ENCODE measurements at regions not wholly inside any gene's neighbourhood (a gene's known extent, or its start where the extent isn't known, plus 50 kb on each side); places are given as distances from the start of the nearest gene placed in this dataset.

GRCh38 chr2:16287831-16288230 is 347.5 kb downstream of the MYCN start:
- Histone ChIP-seq H3K4me2 (ENCODE audit: low read depth, low read length) (no peak overlapping the region), H3K18ac (ENCODE audit: low read depth, low read length) (no peak overlapping the region), H3K4me3 (ENCODE audit: insufficient read depth, low read depth, low read length) (no peak overlapping the region), H2AFZ (replicated peaks; ENCODE audit: low read length, poor library complexity) (no peak overlapping the region), H3K79me1 (ENCODE audit: low read depth in 1 of 2, low read length in 2 of 2) (no peaks in the 10 kb centered on the region), H2BK5ac (ENCODE audit: low read depth, low read length, poor library complexity, severe bottlenecking) (no peak overlapping the region), H3K27ac (ENCODE audit: insufficient read depth, low read length) (no peak overlapping the region), H4K8ac (ENCODE audit: low read depth in 2 of 2, low read length in 2 of 2) (no peak overlapping the region), H3K27me3 (ENCODE audit: control insufficient read depth, insufficient read depth, low read length) (no peaks in the 10 kb centered on the region), H2BK20ac (ENCODE audit: low read depth, low read length) (no peak overlapping the region), H3K4ac (ENCODE audit: low read depth, low read length) (no peak overlapping the region), H2BK120ac (ENCODE audit: low read depth, low read length) (no peak overlapping the region), H3K9me3 (ENCODE audit: control insufficient read depth, insufficient read depth, low read length) (peaks cover 42% of the 10 kb centered on the region), H4K20me1 (ENCODE audit: insufficient read depth, low read length) (no peaks in the 10 kb centered on the region), H3K56ac (ENCODE audit: extremely low read depth, insufficient read depth, low read length) (no peak overlapping the region), H2BK15ac (ENCODE audit: low read depth, low read length) (no peak overlapping the region), H3K9me1 (ENCODE audit: insufficient read depth, low read length) (no peaks in the 10 kb centered on the region), H3K36me3 (ENCODE audit: control insufficient read depth, insufficient read depth, low read length) (no peaks in the 10 kb centered on the region), H2AK5ac (ENCODE audit: low read depth, low read length) (no peak overlapping the region), H3K9ac (ENCODE audit: low read depth, low read length) (no peak overlapping the region), H2AK9ac (replicated peaks; ENCODE audit: low read depth, low read length, poor library complexity) (no peak overlapping the region), H3K4me1 (ENCODE audit: control insufficient read depth, insufficient read depth, low read length) (no peaks in the 10 kb centered on the region), H3K14ac (replicated peaks; ENCODE audit: low read depth, low read length) (no peak overlapping the region), H4K5ac (ENCODE audit: low read depth, low read length) (no peak overlapping the region), H3K23ac (ENCODE audit: low read depth, low read length) (no peak overlapping the region), H4K91ac (ENCODE audit: insufficient read depth, low read depth, low read length) (no peak overlapping the region)
- ChIA-PET CTCF (no interaction called here), POLR2A (ENCODE audit: unreplicated experiment) (no interaction called here)
- DNase-seq (no peak), ATAC-seq (ENCODE audit: low read depth) (no peak)
- dilution Hi-C loops (cut with HindIII; ENCODE audit: low sequenced_read_pairs, unreplicated experiment): no loop called here
- no TSS peak for BruUV-seq (replicated peaks)
- intact Hi-C loops (cut with micrococcal nuclease): no loop called here
- no CpG with 5 or more reads among the region's 3 CpGs for WGBS, 2 experiments (ENCODE audit: extremely low coverage in 2 of 2, insufficient read length in 1 of 2)
- in situ Hi-C loops (cut with MboI; ENCODE audit: low sequenced_read_pairs): no loop called here
- TF ChIP-seq CEBPB (IDR thresholded peaks at IDR 0.05; ENCODE audit: low read depth, low read length) (no peak), USF2 (IDR thresholded peaks at IDR 0.05; ENCODE audit: low read depth, low read length) (no peak), SMC3 (IDR thresholded peaks at IDR 0.05; ENCODE audit: low read depth, low read length) (no peak), RFX5 (IDR thresholded peaks at IDR 0.05; ENCODE audit: low read depth, low read length) (no peak), CHD1 (IDR thresholded peaks at IDR 0.05; ENCODE audit: low read depth, low read length) (no peak), RAD21 (IDR thresholded peaks at IDR 0.05; ENCODE audit: low read length) (no peak), POLR2A (IDR thresholded peaks at IDR 0.05; ENCODE audit: low read depth, low read length) (no peak), NFE2L2 (IDR thresholded peaks at IDR 0.05; ENCODE audit: low read depth, low read length) (no peak), ELK1 (IDR thresholded peaks at IDR 0.05; ENCODE audit: borderline replicate concordance, low read depth, low read length) (no peak), CTCF (conservative IDR thresholded peaks at IDR 0.05; ENCODE audit: low read depth, low read length) (no peak), RCOR1 (IDR thresholded peaks at IDR 0.05; ENCODE audit: insufficient replicate concordance, low read length) (no peak), FOS (IDR thresholded peaks at IDR 0.05; ENCODE audit: low read depth, low read length) (no peak), MAFK (IDR thresholded peaks at IDR 0.05; ENCODE audit: low read depth, low read length) (no peak), BHLHE40 (IDR thresholded peaks at IDR 0.05; ENCODE audit: low read depth, low read length) (no peak), MAZ (IDR thresholded peaks at IDR 0.05; ENCODE audit: borderline replicate concordance, low read depth, low read length) (no peak), MXI1 (IDR thresholded peaks at IDR 0.05; ENCODE audit: borderline replicate concordance, low read depth, low read length) (no peak)

Data from IMR-90 (cell line).